Keratinocyte (primary cell): ENCODE measurements at regions not wholly inside any gene's neighbourhood (a gene's known extent, or its start where the extent isn't known, plus 50 kb on each side); places are given as distances from the start of the nearest gene placed in this dataset.

ENCODE experiments used
- CTCF ChIP-seq, 3 experiments: IDR thresholded peaks in 1 of 3; conservative IDR thresholded peaks in 1 of 3; optimal IDR thresholded peaks in 1 of 3; 2 replicates in 2 of 3; 3 replicates in 1 of 3; pipeline versions ENCODE3 to v1.5.1; 2011; ENCODE audit warnings: low read length in 3 of 3, mild to moderate bottlenecking in 3 of 3, moderate library complexity in 2 of 3, control low read depth in 1 of 3, inconsistent platforms in 1 of 3; ENCODE audit not compliant: insufficient read depth in 2 of 3; ENCODE audit errors: extremely low read depth in 1 of 3
- EZH2 ChIP-seq: IDR thresholded peaks from one replicate; pipeline ENCODE4 v1.6.1; 2012; ENCODE audit warnings: inconsistent platforms, mild to moderate bottlenecking, low read length, moderate library complexity

- TF ChIP-seq CTCF (optimal IDR thresholded peaks at IDR 0.05 in 1 of 3, IDR thresholded peaks at IDR 0.05 in 1 of 3, conservative IDR thresholded peaks at IDR 0.05 in 1 of 3; ENCODE audit: extremely low read depth in 1 of 3, insufficient read depth in 2 of 3, low read length in 3 of 3), result no peak
- no peak for TF ChIP-seq EZH2
These were observed 345.1 kb downstream of the SPATA31D1 start for GRCh38 chr9:82333671-82334070.
